Ishikawa (cell line): ENCODE measurements at regions not wholly inside any gene's neighbourhood (a gene's known extent, or its start where the extent isn't known, plus 50 kb on each side); places are given as distances from the start of the nearest gene placed in this dataset.

ENCODE experiments used
- EP300 ChIP-seq: IDR thresholded peaks from 2 replicates; pipeline ENCODE4 v1.6.1; 2012; ENCODE audit warnings: borderline replicate concordance
- TAF1 ChIP-seq: IDR thresholded peaks from 2 replicates; pipeline ENCODE4 v1.6.1; 2012; ENCODE audit warnings: low read depth, mild to moderate bottlenecking
- TF ChIP-seq, protein P1 (sequence below): IDR thresholded peaks from 2 replicates; pipeline ENCODE4 v1.6.1; 2012
- TF ChIP-seq, protein P2 (sequence below): IDR thresholded peaks from 2 replicates; pipeline ENCODE4 v1.6.1; 2012; ENCODE audit warnings: low read depth, mild to moderate bottlenecking

DNA sequence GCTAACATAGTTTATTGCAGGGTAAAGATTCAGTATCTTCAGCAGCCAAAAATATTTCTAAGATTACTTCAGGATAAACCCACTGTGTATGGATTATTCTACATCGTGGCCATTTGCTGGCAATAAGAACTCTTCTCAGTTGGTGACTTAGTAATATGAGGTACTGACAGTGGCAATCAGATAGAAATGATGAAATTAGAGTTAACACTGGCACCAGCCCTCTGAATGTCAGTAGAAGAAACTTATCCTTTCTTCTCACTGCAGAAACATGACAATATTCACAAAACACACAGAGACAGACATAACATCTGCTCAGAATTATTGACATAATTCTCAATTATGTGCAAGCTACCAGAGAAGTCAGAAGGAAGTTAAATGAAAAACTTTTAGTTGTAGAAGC is 246.3 kb upstream of the COL3A1 start:
- TF ChIP-seq, protein P1, sequence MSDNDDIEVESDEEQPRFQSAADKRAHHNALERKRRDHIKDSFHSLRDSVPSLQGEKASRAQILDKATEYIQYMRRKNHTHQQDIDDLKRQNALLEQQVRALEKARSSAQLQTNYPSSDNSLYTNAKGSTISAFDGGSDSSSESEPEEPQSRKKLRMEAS = no peak
- no peak for TF ChIP-seq TAF1
- TF ChIP-seq EP300 = no peak
- TF ChIP-seq, protein P2, sequence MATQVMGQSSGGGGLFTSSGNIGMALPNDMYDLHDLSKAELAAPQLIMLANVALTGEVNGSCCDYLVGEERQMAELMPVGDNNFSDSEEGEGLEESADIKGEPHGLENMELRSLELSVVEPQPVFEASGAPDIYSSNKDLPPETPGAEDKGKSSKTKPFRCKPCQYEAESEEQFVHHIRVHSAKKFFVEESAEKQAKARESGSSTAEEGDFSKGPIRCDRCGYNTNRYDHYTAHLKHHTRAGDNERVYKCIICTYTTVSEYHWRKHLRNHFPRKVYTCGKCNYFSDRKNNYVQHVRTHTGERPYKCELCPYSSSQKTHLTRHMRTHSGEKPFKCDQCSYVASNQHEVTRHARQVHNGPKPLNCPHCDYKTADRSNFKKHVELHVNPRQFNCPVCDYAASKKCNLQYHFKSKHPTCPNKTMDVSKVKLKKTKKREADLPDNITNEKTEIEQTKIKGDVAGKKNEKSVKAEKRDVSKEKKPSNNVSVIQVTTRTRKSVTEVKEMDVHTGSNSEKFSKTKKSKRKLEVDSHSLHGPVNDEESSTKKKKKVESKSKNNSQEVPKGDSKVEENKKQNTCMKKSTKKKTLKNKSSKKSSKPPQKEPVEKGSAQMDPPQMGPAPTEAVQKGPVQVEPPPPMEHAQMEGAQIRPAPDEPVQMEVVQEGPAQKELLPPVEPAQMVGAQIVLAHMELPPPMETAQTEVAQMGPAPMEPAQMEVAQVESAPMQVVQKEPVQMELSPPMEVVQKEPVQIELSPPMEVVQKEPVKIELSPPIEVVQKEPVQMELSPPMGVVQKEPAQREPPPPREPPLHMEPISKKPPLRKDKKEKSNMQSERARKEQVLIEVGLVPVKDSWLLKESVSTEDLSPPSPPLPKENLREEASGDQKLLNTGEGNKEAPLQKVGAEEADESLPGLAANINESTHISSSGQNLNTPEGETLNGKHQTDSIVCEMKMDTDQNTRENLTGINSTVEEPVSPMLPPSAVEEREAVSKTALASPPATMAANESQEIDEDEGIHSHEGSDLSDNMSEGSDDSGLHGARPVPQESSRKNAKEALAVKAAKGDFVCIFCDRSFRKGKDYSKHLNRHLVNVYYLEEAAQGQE = no peak
